WTC11 (cell line): ENCODE measurements at regions not wholly inside any gene's neighbourhood (a gene's known extent, or its start where the extent isn't known, plus 50 kb on each side); places are given as distances from the start of the nearest gene placed in this dataset.
"Not testable (repeated sequence)": the region's sequence is repeated elsewhere in the genome, so short reads cannot be mapped to it uniquely, and the experiment has no call there.

Experiments
- ATF2 ChIP-seq: sonication (generic); formaldehyde crosslinking; IDR thresholded peaks from 2 replicates; pipeline ENCODE4 v1.8.1; 2022; ENCODE audit warnings: low read depth, missing genetic modification reagents, borderline replicate concordance
- ATF3 ChIP-seq: sonication (generic); formaldehyde crosslinking; conservative IDR thresholded peaks from 2 replicates; pipeline ENCODE4 v1.8.1; 2022; ENCODE audit warnings: mild to moderate bottlenecking, missing genetic modification reagents
- CREB1 ChIP-seq: sonication (generic); formaldehyde crosslinking; IDR thresholded peaks from 2 replicates; pipeline ENCODE4 v1.8.0; 2023; ENCODE audit warnings: mild to moderate bottlenecking, missing genetic modification reagents
- CTCF ChIP-seq: fragments of 200-600 bp; IDR thresholded peaks from 2 replicates; pipeline ENCODE4 v1.8.0; 2022; ENCODE audit warnings: antibody characterized with exemption
- ETV6 ChIP-seq: sonication (generic); formaldehyde crosslinking; IDR thresholded peaks from 2 replicates; pipeline ENCODE4 v1.8.1; 2022; ENCODE audit warnings: mild to moderate bottlenecking, missing genetic modification reagents
- GABPB1 ChIP-seq: sonication (generic); formaldehyde crosslinking; IDR thresholded peaks from 2 replicates; pipeline ENCODE4 v1.8.1; 2023; ENCODE audit warnings: mild to moderate bottlenecking, missing genetic modification reagents
- GTF2I ChIP-seq: fragments of 250-450 bp; sonication (Bioruptor Pico); conservative IDR thresholded peaks from 2 replicates; pipeline ENCODE4 v1.4.0; 2021; ENCODE audit warnings: mild to moderate bottlenecking
- KAT7 ChIP-seq: sonication (generic); formaldehyde crosslinking; IDR thresholded peaks from 2 replicates; pipeline ENCODE4 v1.8.1; 2023; ENCODE audit warnings: missing genetic modification reagents, mild to moderate bottlenecking, borderline replicate concordance
- MAX ChIP-seq: sonication (generic); formaldehyde crosslinking; IDR thresholded peaks from 2 replicates; pipeline ENCODE4 v1.8.0; 2022; ENCODE audit warnings: mild to moderate bottlenecking, missing genetic modification reagents
- NFYB ChIP-seq: sonication (generic); formaldehyde crosslinking; conservative IDR thresholded peaks from 2 replicates; pipeline ENCODE4 v1.8.0; 2022; ENCODE audit warnings: low read depth, missing genetic modification reagents
- NR2C2 ChIP-seq: sonication (generic); formaldehyde crosslinking; IDR thresholded peaks from 2 replicates; pipeline ENCODE4 v1.8.0; 2022; ENCODE audit warnings: mild to moderate bottlenecking, missing genetic modification reagents
- SOX15 ChIP-seq: fragments of 250-450 bp; sonication (Bioruptor Pico); IDR thresholded peaks from 2 replicates; pipeline ENCODE4 v1.9.0; 2021; ENCODE audit warnings: mild to moderate bottlenecking
- ZNF263 ChIP-seq: sonication (generic); formaldehyde crosslinking; IDR thresholded peaks from 2 replicates; pipeline ENCODE4 v1.8.1; 2022; ENCODE audit warnings: low read depth, mild to moderate bottlenecking, moderate library complexity, missing genetic modification reagents
- ZNF317 ChIP-seq: sonication (generic); formaldehyde crosslinking; IDR thresholded peaks from 2 replicates; pipeline ENCODE4 v1.8.1; 2023; ENCODE audit warnings: low read depth, mild to moderate bottlenecking, moderate library complexity, missing genetic modification reagents, borderline replicate concordance

- not testable (repeated sequence) for TF ChIP-seq GTF2I (CRISPR knock-in tag); MAX; SOX15 (CRISPR knock-in tag); KAT7 (CRISPR knock-in tag); ATF2 (CRISPR knock-in tag); CTCF; NR2C2; GABPB1 (CRISPR knock-in tag); ETV6 (CRISPR knock-in tag); NFYB (CRISPR knock-in tag); ATF3; ZNF317 (CRISPR knock-in tag); CREB1; ZNF263 (CRISPR knock-in tag)
These were observed 31055.5 kb downstream of the CDY1 start for GRCh38 chrY:56677444-56677843.
